GM21526 (cell line): ENCODE measurements at regions not wholly inside any gene's neighbourhood (a gene's known extent, or its start where the extent isn't known, plus 50 kb on each side); places are given as distances from the start of the nearest gene placed in this dataset.

Source experiments
- ATAC-seq: cut with Tn5 transposase; IDR thresholded peaks from one replicate; pipeline ENCODE4 v1.9.1; 2021; ENCODE audit warnings: moderate library complexity; ENCODE audit not compliant: unreplicated experiment, low FRiP score

DNA sequence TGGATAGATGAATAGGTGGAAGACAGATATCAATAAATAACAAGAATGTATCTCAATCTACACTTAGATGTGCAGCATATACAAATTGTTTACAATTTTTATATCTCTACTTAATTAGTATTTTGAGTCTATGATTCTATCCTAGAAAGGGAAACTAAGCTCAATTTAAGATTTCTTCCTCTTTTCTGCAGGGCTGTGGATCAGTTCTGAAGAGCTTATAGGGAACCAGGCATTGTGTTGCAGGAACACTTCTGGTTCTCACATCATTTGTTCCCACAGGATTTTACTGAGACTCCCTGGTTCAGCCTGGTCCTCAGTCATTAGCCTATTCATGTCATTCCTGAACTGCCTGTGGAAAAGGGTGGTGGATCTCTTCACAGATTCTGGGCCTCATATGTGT, 105.8 kb downstream of the TNFSF18 start:
- ATAC-seq, result no peak

DNA sequence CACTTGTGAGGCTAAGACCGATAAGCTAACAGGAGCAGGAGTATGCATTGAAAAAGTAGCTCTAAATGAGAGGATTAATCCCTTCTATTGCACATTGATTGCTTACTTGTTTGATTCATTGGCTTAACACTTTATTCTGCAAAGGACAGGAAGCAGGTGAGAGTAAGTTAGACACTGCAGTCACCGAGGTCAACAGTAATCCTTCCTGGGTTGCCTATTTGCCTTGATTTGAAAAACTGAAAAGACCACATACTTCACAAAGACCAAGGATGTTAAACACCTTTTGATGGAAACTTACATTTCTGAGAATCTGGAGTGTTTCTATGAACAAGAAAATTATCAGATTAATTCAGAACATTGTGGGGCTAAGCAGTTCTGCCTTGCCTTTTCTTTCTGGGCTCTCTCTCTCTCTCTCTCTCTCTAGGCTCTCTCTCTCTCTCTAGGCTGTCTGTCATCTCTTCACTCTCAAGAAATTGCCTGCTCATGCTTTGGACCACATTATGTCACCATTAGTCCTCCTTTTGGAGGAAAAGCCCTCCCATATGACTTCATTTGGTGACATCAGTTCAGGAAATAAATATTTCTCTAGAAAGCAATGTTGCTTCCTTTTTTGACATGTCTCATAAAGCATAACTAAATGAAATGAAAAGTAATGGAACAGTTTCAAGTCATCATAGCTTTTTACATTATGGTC, 103.8 kb downstream of the TNFSF18 start:
- no peak for ATAC-seq

DNA sequence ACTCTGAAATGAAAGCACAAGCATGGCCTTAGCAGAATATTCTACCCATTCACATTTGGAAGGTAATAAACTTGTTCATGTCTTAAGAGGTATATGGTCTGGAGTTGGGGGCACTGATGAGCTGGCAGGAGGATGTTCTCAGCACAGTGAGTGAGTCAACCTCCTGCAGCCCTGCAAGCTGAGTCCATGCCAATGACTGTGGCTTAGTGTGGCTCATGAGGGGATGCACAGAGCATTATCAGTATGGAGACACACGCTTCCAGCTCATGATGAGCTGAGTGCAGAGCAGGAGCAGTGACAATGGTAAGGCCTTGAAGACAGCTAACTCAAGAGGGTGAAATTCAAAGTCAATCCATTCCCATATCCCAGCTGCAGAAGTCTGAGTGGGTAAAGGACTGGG, 102.3 kb downstream of the TNFSF18 start:
- no peak for ATAC-seq

DNA sequence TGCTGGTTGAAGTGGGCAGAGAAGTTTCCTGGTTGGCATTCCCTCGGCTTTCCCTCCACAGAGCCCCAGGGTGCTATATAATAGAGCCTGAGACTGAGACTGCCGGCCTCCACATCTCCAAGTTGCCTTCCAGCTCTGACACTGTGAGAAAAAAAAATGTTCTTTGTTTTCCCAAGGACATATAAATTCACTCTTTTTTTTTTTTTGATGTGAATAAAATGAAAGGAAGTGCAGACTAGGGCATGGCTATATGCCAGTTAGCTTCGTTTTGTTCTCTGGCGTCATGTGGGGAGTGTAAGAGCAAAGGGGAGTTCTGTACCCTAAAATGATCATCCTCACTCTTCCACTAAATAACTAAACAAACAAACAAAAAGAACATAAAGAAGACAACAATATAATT, 101.6 kb downstream of the TNFSF18 start:
- no peak for ATAC-seq

DNA sequence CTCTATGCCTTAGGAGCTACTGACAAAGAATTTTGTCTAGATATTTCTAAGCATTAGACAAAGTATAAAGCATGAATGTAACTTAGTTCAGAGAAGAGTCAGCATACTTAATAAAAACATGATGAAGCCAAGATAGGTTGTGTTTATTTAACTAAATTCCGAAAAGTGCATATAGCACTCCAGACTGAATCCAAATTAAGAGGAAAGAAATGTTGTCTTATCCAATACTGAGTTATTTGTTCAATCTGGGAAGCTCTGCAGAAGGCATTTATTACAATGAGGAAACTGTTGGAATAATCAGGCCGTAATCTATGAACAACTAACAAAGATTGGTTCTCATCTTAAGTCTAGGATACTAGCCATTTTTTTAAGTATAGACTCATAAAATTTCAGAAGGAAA, 100.2 kb downstream of the TNFSF18 start:
- ATAC-seq, result no peak

DNA sequence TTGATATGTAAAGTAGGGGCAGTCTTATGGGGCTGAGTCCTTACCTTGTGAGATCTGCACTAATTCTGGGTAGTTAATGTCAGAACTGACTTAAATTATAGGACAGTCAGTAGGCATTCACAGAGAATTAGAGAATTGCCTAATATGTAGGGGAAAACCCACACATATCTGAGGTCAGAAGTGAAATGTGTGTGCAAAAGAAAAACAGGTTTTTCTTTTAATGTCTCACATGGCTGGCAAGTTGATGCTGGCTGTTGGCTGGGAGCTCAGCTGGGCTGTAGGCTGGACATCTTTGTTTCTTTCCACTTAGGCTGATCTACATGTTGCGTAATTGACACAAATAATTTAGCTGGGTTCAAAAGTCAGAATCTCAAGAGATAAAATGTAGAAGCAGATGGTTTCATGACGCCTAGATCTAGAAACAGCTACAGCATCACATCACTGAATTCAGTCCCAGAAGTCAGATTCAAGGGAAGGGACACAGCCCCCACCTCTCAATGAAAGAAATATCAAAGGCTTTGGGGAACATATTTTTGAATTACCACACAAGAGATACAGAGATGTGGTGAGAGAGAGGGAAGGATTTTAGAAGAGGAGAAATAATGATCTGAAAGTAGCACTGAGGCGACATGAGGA, 98.9 kb downstream of the TNFSF18 start:
- no peak for ATAC-seq

DNA sequence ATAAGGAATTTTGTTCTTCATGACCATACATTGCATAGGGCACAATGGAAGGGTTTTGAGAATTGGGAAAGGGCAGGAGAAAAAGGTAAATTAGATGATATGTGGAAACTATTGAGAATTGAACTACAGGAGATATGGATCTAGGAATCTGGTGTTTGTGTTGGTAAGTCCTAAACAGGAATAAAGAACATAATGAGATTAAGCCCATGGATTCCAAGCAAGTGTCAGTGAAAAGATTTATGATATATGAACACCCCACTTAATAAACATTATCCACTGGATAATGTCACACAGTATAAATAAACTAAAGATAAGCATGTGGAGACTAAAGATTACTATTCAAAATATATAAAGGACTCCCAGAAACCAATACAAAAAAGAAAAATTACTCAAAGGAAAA, 98.2 kb downstream of the TNFSF18 start:
- ATAC-seq, result no peak

DNA sequence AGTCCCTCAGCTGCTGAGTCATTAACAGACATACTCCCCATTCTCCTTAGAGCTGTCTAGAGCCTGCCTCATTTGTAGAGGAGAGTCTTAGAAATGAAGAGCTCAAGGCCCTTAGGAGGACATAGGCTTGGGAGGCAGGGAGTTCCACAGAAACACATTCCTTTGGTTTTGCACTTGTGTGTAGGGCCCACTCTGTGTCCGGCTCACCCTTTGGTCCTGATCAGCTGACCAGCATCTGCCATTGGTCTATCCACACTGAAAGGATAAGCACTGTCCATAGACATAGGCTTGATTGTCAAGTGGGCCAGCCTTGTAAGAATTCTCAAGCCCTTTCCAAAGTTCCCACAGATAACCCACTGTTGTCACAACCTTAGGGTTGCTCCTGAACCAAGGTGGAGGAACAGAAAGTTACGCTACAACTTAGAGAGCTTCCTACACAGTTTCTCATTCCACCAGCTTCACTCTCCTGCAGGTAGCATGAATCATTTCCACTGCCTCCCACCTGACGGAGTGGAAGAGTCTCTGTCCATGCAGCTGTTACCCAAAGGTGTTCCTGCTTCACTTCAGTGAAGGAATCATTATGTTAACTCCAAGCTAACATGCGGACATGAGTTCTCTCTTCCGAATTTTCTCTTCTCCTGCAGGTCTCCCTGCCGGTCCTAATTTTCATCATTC, 96.1 kb downstream of the TNFSF18 start:
- no peak for ATAC-seq

DNA sequence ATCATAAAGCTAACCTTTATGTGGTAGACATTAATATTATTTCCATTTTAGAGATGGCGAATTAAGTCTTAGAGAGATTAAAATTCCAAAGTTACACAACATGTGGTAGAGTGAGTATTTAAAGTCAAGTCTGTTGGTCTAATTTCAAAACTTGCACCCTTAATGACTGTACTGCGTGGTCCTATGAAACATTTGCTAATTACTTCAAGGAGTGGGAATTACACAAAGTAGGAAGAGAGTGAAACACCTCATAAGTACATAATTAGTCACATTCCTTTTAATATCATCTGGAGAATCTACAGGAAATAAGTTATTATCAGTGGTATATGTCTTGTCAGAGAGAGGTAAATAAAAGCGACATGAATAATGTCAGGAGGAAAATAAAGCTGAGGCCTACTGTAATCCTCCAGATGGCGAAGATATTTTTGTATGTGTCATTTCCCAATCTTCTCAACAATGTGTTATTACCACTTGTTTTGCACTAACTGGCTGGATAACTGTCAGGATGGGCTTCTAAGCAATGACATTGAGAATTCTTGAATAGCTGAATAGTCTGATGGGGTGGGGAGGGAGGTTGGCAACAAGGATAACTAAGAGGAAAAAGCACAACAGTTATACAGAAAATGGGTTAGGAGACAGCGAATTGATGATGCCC, 95.5 kb downstream of the TNFSF18 start:
- no peak for ATAC-seq

DNA sequence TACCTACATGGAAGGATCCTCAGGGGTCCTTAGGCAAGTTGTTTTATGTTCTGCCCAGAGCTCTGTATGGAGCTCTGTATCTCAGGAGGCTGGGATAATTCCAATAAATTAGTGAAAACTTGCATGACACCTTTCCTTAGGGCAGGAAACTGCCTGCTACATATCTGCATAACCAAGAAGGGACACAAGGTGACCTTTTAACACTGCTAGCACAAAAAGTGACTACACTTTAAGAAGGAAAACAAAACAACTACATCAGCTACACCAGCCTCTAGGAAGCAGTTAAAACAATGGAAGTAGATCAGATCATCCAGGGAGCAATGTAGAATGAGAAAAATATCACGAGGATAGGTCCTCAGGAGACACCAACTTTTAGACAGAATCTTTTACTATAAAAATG, 93.9 kb downstream of the TNFSF18 start:
- no peak for ATAC-seq

DNA sequence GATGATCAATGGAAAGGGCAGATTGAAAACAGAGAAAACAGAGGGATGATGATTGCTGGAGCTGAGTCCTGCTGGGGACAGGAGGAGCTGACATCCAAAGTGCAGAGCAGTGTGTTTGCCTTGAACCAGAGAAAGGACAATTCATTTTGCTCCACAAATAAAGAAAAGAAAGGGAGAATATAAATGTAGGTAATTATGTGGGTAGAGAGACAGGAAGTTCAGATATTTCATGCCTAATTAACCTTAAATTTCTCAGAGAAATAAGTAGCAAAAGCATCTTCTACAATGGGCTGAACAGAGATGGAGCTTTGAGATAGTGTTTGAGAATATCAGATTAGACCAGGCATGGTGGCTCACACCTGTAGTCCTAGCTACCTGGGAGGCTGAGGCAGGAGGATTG, 93.2 kb downstream of the TNFSF18 start:
- ATAC-seq, result no peak

DNA sequence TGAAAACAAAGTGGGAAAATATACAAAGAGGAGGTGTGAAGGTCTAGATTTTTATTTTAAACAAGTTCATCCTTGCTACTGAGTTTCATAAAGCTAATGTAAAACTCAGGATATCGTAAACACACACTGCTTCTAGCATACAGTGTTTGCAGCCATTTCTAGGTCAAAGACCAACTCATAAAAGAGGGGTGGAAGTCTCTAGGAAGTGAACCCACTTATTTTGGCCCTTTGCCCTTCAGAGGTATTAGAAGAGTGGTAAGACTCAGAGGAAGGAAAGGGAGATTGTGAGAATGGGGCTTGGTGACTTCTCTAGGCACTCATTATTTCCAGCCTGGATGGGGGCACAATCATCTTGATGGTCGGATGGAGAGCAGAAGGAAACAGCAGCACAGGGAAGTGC, 91.2 kb downstream of the TNFSF18 start:
- no peak for ATAC-seq

DNA sequence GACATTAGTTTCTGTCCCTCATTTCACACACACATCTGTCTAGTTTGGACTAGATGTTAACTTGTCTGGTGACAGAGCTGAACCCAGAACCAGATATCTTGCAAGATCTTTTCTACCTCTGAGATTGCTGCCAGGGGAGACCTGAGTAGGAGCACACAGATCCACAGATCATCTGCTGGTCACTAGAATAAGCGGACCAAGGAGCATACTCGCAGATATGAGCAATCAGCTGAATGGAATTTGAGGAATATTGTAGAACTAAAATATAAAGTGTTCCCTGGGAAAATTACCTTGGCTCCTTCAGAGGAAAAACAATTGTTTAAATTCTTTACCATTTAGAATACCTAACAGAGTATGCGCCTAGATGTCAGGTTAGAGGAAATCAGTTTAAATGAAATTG, 90.7 kb downstream of the TNFSF18 start:
- ATAC-seq, result no peak

DNA sequence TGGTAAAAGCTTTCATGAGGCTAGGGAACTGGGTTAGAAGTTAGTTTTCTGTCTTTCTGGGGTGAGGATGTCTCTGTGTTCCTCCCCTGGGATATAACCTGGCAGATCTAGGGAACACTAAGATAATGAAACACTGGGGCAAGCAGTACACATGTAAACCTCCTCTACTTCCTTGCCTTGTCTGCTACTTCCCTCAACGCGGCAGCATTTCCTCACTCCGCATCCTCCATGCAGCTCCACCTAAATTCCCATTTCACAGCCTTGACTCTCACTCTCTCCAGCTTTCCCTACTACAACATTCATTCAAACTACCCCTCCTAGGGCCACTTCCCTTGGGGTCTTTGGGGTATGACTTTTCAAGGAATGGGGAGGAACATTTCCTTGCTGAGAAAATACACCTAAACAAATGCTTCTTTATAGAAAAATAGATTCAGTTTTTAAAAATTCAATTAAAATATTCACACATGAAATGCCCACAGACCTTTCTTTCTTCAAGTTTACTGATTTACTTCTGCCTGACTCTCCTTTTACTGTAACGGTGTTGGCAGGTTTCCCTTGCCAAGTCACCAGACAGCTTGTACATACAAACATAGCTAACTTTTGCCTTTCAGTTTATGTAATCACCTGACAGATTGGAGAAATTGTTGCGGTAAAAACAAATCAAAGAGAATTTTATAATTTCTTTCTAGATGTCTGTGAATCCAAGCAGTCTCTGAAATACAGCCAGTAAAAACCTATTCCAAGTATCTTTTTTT, 90.1 kb downstream of the TNFSF18 start:
- no peak for ATAC-seq

DNA sequence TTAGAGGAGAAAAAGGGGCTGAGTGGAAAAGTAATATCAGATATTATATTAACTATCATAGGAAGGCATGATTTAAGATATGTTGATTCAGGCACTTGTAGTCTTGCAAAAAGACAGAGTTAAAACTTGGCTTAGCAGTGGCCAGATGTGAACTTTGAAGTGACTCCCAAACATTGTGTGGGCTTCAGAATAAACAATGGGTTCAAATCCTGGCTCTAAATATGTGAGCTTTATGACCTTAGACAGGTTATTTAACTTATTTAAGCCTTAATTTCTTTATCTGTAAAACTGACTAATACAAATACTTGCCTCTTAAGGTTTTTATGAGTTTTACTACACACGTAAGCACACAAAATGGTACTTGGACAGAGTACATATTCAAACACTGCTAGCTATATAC, 85.9 kb downstream of the TNFSF18 start:
- ATAC-seq, result no peak

DNA sequence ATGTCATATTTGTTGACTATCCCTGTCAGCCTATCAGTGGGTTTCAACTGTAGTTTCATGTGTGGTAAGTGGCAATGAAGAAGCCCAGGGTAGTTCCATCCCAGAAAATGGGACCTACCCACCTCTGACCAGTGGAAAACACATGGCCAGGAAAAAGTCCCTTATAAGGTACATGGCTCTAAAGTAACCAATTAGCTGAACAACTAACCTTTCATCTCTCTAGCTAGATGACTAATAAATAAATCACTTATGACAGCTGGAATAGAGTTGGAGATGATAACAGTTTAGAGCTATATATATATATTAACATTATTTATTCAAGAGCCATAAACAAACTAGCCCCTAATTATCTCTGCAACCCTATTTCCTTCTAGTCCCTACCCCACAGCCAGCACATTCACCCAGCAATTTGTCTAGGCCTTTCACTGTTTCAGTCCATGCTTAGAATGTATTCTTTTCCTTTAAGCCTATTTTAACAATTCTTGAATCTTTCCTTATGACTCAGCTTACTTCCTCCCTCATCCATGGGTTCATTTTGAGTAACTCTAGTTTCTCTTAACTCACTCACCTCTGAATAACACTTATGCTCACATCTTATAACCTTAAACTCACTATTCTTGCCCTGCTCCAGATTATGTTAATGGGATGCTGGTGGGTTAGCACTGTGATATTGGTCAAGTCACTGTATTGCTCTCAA, 83.7 kb downstream of the TNFSF18 start:
- ATAC-seq, result no peak

DNA sequence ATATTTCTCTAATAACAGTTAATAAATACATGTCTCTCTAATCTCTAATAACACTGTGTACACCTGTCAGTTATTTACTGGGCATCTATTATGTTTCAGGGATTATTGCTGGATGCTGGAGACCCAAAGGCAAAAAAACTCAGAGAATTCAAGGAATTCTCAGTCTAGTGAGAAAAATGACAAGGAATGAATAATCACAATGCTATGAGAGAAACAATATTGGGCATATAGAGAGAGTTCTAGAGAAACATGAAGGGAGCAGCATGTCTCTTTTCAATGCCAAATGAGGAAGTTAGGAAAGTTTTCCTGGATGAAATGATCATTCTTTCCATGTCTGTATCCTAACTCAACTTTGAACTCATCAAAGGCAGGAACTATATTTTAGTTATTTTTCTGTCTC, 82.8 kb downstream of the TNFSF18 start:
- no peak for ATAC-seq

DNA sequence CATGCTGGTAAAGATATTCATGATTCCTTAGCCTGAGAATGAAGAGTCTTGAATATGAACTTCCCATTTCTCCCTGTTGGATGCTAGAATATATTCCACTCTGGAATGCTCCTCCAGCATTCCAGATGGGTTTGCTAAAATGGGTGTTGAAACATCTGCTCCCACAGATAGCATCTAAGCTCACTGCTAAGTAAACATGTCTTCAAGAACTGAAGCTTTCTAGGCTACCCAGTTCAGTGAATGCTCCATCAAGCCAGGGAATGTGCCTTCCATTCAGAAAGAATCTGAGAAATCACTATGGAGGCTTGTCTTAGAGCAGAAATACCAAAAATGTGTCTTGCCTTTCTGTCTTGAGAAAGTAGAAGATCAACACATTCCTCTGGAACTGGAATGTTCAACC, 81.1 kb downstream of the TNFSF18 start:
- no peak for ATAC-seq

DNA sequence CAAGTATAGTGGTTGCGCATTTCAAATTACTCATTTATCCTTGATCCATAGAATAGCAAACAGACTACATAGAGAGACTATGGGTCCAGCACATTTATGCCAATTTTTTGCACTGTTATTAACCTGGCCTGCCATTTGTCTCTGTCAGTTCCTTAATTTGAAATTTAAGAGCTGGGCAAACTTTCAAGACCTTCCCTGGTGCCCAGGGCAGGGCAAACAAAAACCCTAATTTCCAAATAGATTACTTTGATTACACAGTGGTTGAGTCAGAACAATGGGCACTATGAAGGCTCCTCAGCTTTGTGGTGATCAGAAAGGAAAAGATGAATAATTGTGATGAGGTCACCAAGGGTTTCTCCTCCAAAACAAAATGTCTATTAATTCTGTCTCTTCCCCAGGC, 80.6 kb downstream of the TNFSF18 start:
- no peak for ATAC-seq

DNA sequence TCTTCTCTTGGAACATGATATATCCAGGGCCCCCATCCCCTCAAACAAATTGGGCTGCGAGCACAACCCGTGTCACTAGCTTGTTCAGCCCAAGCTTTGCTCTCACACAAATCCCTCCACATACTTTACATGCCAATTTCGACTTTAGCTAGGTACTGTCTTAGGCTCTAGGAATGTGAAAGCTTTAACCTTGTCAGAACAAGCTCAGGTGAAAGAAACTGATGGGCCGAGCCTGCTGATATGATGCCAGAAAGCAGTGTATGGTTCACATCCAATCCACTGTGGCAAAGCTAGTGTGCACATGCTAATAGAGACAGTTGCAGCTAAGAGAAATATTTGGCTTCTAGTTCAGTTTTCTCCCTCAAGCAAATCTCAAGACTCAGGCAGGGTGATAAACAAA, 79.5 kb downstream of the TNFSF18 start:
- no peak for ATAC-seq
